Colonic mucosa (tissue), 4 donors: ENCODE measurements at regions not wholly inside any gene's neighbourhood (a gene's known extent, or its start where the extent isn't known, plus 50 kb on each side); places are given as distances from the start of the nearest gene placed in this dataset.

Experiments
- DNase-seq: peaks from one replicate; pipeline ENCODE4 v3.0.0-alpha.2; 2020
- H3K27ac ChIP-seq: fragments of 200-600 bp; one replicate; pipeline ENCODE4 v1.8.0; 2021
- H3K27me3 ChIP-seq: fragments of 200-600 bp; one replicate; pipeline ENCODE4 v1.8.0; 2021
- H3K36me3 ChIP-seq: fragments of 200-600 bp; one replicate; pipeline ENCODE4 v1.8.0; 2021
- H3K4me1 ChIP-seq: fragments of 200-600 bp; one replicate; pipeline ENCODE4 v1.8.0; 2021; ENCODE audit warnings: mild to moderate bottlenecking
- H3K4me3 ChIP-seq: fragments of 200-600 bp; one replicate; pipeline ENCODE4 v1.8.0; 2021
- H3K9ac ChIP-seq, 2 donors: one replicate each; pipeline ENCODE4 v1.7.0; 2013; ENCODE audit warnings: control low read depth in 2 of 2, low read depth in 2 of 2, low read length in 2 of 2
- H3K9me3 ChIP-seq: fragments of 200-600 bp; one replicate; pipeline ENCODE4 v1.8.0; 2021
- intact Hi-C: fragments of 100-400 bp; cut with DNase I; formaldehyde crosslinking; loops from one replicate; pipeline ENCODE4 v1.14.1; 2022
- TF ChIP-seq, protein P1 (sequence below): fragments of 200-600 bp; IDR thresholded peaks from one replicate; pipeline ENCODE4 v1.8.0; 2022; ENCODE audit warnings: antibody characterized with exemption, mild to moderate bottlenecking
- donor health status: healthy.
- donor health status: DM: no; HTN: no; CAD: no.
- donor health status: DM: no; HTN: no; CAD: no.

GRCh38 chr4:131419147-131419546 lies 1729.9 kb upstream of the PCDH10 start:
- intact Hi-C loops: no loop called here

GRCh38 chr4:131426023-131426758 lies 1722.9 kb upstream of the PCDH10 start:
- TF ChIP-seq, protein P1, sequence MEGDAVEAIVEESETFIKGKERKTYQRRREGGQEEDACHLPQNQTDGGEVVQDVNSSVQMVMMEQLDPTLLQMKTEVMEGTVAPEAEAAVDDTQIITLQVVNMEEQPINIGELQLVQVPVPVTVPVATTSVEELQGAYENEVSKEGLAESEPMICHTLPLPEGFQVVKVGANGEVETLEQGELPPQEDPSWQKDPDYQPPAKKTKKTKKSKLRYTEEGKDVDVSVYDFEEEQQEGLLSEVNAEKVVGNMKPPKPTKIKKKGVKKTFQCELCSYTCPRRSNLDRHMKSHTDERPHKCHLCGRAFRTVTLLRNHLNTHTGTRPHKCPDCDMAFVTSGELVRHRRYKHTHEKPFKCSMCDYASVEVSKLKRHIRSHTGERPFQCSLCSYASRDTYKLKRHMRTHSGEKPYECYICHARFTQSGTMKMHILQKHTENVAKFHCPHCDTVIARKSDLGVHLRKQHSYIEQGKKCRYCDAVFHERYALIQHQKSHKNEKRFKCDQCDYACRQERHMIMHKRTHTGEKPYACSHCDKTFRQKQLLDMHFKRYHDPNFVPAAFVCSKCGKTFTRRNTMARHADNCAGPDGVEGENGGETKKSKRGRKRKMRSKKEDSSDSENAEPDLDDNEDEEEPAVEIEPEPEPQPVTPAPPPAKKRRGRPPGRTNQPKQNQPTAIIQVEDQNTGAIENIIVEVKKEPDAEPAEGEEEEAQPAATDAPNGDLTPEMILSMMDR: no peak
- no peaks in the 10 kb centered on the region for H3K27me3 ChIP-seq
- H3K4me3 ChIP-seq: no peak overlapping the region
- DNase-seq: no peak
- H3K9me3 ChIP-seq: no peaks in the 10 kb centered on the region
- intact Hi-C loops: no loop called here
- no peaks in the 10 kb centered on the region for H3K36me3 ChIP-seq
- H3K9ac ChIP-seq: no peak overlapping the region
- no peaks in the 10 kb centered on the region for H3K4me1 ChIP-seq
- H3K27ac ChIP-seq: no peak overlapping the region

More at GRCh38 chr4:131419147-131419546, 1729.9 kb upstream of the PCDH10 start:
- no peaks in the 10 kb centered on the region for H3K4me1 ChIP-seq
- no peak overlapping the region for H3K9ac ChIP-seq
- H3K4me3 ChIP-seq: no peak overlapping the region
- no peak overlapping the region for H3K27ac ChIP-seq
- no peaks in the 10 kb centered on the region for H3K27me3 ChIP-seq
- TF ChIP-seq, protein P1: no peak
- DNase-seq: no peak
- no peaks in the 10 kb centered on the region for H3K36me3 ChIP-seq
- H3K9me3 ChIP-seq: no peaks in the 10 kb centered on the region

DNA sequence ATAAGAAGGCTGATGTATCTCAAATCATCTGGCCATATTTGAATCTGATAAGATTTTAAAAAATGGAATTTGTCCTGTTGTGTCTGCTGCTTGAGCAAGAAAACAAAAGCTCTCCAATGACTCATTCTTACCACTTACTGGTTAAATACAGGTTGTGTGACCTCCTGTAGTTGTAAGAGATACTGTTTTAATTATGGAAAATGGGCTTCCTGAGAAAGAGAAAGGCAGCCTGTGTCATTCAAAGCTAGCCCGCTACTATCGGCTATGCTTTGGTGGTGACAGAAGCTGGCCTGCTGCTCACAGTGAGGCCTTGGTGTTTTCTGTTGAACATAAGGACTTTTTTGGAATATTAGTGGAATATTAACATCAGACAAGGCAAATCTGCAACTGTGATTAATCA lies 1722.1 kb upstream of the PCDH10 start:
- H3K9ac ChIP-seq: no peak overlapping the region

DNA sequence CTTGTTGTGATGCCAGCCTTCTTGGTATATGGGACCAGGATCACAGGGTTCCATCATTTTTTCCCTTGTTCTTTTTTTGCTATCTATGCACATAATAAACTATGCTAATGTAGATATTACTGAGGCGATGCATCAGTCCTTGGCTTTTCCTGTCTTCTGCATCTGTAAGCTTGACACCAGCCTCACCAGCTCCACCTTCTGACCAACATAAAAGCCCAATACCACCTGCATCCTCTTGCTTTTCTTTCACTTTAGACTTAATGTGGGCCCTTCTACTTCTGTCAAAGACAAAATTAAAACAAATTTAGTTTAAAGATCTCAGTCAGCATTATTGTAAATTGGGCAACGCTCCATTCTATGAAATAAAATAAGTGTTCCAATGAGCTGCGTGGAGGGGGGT lies 1718.8 kb upstream of the PCDH10 start:
- TF ChIP-seq, protein P1: no peak
- DNase-seq: no peak
- no peaks in the 10 kb centered on the region for H3K27me3 ChIP-seq
- no peaks in the 10 kb centered on the region for H3K4me1 ChIP-seq
- no peak overlapping the region for H3K27ac ChIP-seq
- intact Hi-C loops: no loop called here
- H3K4me3 ChIP-seq: no peak overlapping the region
- H3K9me3 ChIP-seq: no peaks in the 10 kb centered on the region
- H3K36me3 ChIP-seq: no peaks in the 10 kb centered on the region
- no peak overlapping the region for H3K9ac ChIP-seq

More for the DNA sequence above, 1722.1 kb upstream of the PCDH10 start:
- H3K27me3 ChIP-seq: no peaks in the 10 kb centered on the region
- H3K4me1 ChIP-seq: no peaks in the 10 kb centered on the region
- TF ChIP-seq, protein P1: no peak
- intact Hi-C loops: no loop called here
- no peak for DNase-seq
- H3K9me3 ChIP-seq: no peaks in the 10 kb centered on the region
- no peaks in the 10 kb centered on the region for H3K36me3 ChIP-seq
- H3K27ac ChIP-seq: no peak overlapping the region
- H3K4me3 ChIP-seq: no peak overlapping the region

DNA sequence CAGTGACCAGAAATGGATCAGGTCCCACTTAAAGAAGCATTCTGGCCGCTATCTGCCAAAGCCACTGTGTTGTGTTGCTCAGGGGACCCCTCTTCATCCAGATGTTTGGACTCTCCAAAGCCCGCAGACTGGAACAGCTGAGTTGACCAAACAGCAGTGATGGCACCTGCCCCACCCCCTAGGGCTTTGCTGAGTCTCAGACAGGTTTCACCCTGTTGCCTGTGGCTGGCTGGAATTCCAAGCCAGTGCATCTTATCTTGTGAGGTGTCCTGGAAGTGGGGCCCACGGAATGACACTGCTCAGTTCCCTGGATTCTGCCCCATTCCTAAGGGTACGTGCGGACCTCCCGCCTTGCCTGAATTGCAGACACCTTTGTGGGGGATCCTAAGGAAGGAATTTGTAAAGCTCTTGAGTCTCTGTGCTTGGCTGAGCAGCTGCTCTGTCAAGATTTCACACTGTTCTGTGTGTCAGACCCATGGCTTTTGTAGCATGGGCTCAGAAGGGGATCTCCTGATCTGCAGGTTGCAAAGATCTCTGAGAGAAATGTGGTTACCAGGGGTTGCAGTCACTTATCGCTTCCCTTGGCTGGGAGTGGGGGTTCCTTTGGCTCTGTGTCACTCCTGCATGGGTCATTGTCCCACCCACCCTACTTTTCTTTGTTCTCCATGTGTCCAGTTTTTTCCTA lies 1707.9 kb upstream of the PCDH10 start:
- TF ChIP-seq, protein P1: no peak
- Histone ChIP-seq H3K9ac (no peak overlapping the region), H3K27ac (no peak overlapping the region), H3K4me1 (no peaks in the 10 kb centered on the region), H3K9me3 (no peaks in the 10 kb centered on the region), H3K36me3 (no peaks in the 10 kb centered on the region), H3K4me3 (no peak overlapping the region), H3K27me3 (no peaks in the 10 kb centered on the region)
- no peak for DNase-seq
- intact Hi-C loops: no loop called here
